ENCODE measurements at regions not wholly inside any gene's neighbourhood (a gene's known extent, or its start where the extent isn't known, plus 50 kb on each side); places are given as distances from the start of the nearest gene placed in this dataset.

DNA sequence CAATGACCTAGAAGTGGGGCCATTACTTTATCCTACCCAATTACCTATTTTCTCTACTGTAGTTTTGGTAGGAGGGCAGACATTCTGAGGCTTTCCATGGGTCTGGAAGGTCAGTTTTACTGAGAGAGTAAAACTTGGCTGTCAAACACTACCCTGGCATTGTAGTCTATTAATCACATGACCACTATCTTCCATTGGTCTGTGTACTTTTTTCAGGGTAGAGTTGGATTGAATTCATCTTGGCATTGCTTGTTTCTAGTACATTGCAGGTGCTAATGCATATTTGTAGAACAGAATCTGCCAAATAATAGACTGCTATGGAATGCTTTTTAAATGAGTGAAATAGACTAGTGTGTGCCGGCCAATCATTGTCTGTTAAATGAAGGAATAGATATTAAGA is 271.9 kb downstream of the STIM2 start:
- no peak overlapping the region for H3K4me3 ChIP-seq (ENCODE audit: low read depth in 2 of 2, low read length in 1 of 2)
- no peak overlapping the region for H3K27ac ChIP-seq (ENCODE audit: low read depth in 2 of 2, low read length in 1 of 2)
- no peaks in the 10 kb centered on the region for H3F3A ChIP-seq (replicated peaks; ENCODE audit: insufficient read depth)
- no peaks in the 10 kb centered on the region for H3K36me3 ChIP-seq (replicated peaks in 1 of 2; ENCODE audit: control insufficient read depth in 1 of 2, insufficient read depth in 2 of 2, low read length in 1 of 2)
- no peak for TF ChIP-seq FOSL2 (IDR thresholded peaks at IDR 0.05; ENCODE audit: borderline replicate concordance, low read depth)
- TF ChIP-seq, protein P1, sequence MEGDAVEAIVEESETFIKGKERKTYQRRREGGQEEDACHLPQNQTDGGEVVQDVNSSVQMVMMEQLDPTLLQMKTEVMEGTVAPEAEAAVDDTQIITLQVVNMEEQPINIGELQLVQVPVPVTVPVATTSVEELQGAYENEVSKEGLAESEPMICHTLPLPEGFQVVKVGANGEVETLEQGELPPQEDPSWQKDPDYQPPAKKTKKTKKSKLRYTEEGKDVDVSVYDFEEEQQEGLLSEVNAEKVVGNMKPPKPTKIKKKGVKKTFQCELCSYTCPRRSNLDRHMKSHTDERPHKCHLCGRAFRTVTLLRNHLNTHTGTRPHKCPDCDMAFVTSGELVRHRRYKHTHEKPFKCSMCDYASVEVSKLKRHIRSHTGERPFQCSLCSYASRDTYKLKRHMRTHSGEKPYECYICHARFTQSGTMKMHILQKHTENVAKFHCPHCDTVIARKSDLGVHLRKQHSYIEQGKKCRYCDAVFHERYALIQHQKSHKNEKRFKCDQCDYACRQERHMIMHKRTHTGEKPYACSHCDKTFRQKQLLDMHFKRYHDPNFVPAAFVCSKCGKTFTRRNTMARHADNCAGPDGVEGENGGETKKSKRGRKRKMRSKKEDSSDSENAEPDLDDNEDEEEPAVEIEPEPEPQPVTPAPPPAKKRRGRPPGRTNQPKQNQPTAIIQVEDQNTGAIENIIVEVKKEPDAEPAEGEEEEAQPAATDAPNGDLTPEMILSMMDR (IDR thresholded peaks at IDR 0.05): no peak
- H3K4me1 ChIP-seq (ENCODE audit: control insufficient read depth in 1 of 2, insufficient read depth in 2 of 2, low read depth in 1 of 2, low read length in 1 of 2): no peaks in the 10 kb centered on the region
- no peaks in the 10 kb centered on the region for H4K20me1 ChIP-seq (ENCODE audit: insufficient read depth)
- WGBS (ENCODE audit: low lambda C conversion rate): 67% methylated on average over 1 of the region's 1 CpG
- ChIA-PET POLR2A (no interaction called here), CTCF (no interaction called here)
- H3K79me2 ChIP-seq (ENCODE audit: insufficient read depth): no peaks in the 10 kb centered on the region
- no peaks in the 10 kb centered on the region; the same call in 1 of the 2 replicates for H3K27me3 ChIP-seq (ENCODE audit: insufficient read depth)
- no peaks in the 10 kb centered on the region for H3K9me3 ChIP-seq
- H3K9me2 ChIP-seq: 0 out of 2 replicates have a peak, but pooled peaks cover 4% of the 10 kb centered on the region
- DNase-seq: no peak
- H3K4me2 ChIP-seq: no peak overlapping the region
- no peak overlapping the region for H3K9ac ChIP-seq
- no peak overlapping the region for H2AFZ ChIP-seq (ENCODE audit: low read depth)

- H3K79me2 ChIP-seq (ENCODE audit: insufficient read depth): no peaks in the 10 kb centered on the region
- CTCF ChIA-PET: no interaction called here
- no peak for TF ChIP-seq USF2 (IDR thresholded peaks at IDR 0.05; ENCODE audit: borderline replicate concordance, low read depth, low read length)
- TF ChIP-seq RCOR1 (IDR thresholded peaks at IDR 0.05; ENCODE audit: low read length): no peak
- TF ChIP-seq, protein P2, sequence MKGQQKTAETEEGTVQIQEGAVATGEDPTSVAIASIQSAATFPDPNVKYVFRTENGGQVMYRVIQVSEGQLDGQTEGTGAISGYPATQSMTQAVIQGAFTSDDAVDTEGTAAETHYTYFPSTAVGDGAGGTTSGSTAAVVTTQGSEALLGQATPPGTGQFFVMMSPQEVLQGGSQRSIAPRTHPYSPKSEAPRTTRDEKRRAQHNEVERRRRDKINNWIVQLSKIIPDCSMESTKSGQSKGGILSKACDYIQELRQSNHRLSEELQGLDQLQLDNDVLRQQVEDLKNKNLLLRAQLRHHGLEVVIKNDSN (IDR thresholded peaks at IDR 0.05; ENCODE audit: borderline replicate concordance, low read depth): no peak
- no peak for TF ChIP-seq FOSL2 (IDR thresholded peaks at IDR 0.05; ENCODE audit: borderline replicate concordance, low read depth)
- TF ChIP-seq TAF1 (IDR thresholded peaks at IDR 0.05; ENCODE audit: borderline replicate concordance, low read depth, low read length): no peak
- TF ChIP-seq, protein P3, sequence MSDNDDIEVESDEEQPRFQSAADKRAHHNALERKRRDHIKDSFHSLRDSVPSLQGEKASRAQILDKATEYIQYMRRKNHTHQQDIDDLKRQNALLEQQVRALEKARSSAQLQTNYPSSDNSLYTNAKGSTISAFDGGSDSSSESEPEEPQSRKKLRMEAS (IDR thresholded peaks at IDR 0.05; ENCODE audit: low read depth): no peak
- no peak for TF ChIP-seq CHD2 (IDR thresholded peaks at IDR 0.05; ENCODE audit: low read length, partially characterized antibody)
- TF ChIP-seq, protein P1 (IDR thresholded peaks at IDR 0.05): no peak
- no peak for TF ChIP-seq TEAD4 (IDR thresholded peaks at IDR 0.05; ENCODE audit: borderline replicate concordance, insufficient read depth)
- TF ChIP-seq SIN3A (IDR thresholded peaks at IDR 0.05; ENCODE audit: borderline replicate concordance, low read depth, low read length): no peak
- TF ChIP-seq, protein P4, sequence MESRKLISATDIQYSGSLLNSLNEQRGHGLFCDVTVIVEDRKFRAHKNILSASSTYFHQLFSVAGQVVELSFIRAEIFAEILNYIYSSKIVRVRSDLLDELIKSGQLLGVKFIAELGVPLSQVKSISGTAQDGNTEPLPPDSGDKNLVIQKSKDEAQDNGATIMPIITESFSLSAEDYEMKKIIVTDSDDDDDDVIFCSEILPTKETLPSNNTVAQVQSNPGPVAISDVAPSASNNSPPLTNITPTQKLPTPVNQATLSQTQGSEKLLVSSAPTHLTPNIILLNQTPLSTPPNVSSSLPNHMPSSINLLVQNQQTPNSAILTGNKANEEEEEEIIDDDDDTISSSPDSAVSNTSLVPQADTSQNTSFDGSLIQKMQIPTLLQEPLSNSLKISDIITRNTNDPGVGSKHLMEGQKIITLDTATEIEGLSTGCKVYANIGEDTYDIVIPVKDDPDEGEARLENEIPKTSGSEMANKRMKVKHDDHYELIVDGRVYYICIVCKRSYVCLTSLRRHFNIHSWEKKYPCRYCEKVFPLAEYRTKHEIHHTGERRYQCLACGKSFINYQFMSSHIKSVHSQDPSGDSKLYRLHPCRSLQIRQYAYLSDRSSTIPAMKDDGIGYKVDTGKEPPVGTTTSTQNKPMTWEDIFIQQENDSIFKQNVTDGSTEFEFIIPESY (IDR thresholded peaks at IDR 0.05; ENCODE audit: borderline replicate concordance, low read depth): no peak
- TF ChIP-seq GATA2 (CRISPR knock-in tag; IDR thresholded peaks at IDR 0.05): no peak
- TF ChIP-seq EZH2phosphoT487 (IDR thresholded peaks at IDR 0.05; ENCODE audit: borderline replicate concordance, low read depth): no peak
- no peak for TF ChIP-seq MEF2A (IDR thresholded peaks at IDR 0.05; ENCODE audit: borderline replicate concordance, low read depth)
- TF ChIP-seq RFX5 (IDR thresholded peaks at IDR 0.05; ENCODE audit: low read length): no peak
- TF ChIP-seq EP300 (IDR thresholded peaks at IDR 0.05; ENCODE audit: borderline replicate concordance in 1 of 2, low read depth in 1 of 2, low read length in 1 of 2): no peak
- TF ChIP-seq RXRA (IDR thresholded peaks at IDR 0.05; ENCODE audit: borderline replicate concordance, low read depth): no peak
- no peak for TF ChIP-seq TCF12 (IDR thresholded peaks at IDR 0.05)
Measured at GRCh38 chr4:27140486-27140885, 279.8 kb downstream of the STIM2 start.

More at GRCh38 chr4:27140486-27140885, 279.8 kb downstream of the STIM2 start:
- H3K4me3 ChIP-seq (ENCODE audit: low read depth in 2 of 2, low read length in 1 of 2): no peak overlapping the region
- no peak overlapping the region for H3K9ac ChIP-seq
- H3K9me2 ChIP-seq: 0 out of 2 replicates have a peak, but pooled peaks cover 4% of the 10 kb centered on the region
- no peak overlapping the region for H3K27ac ChIP-seq (ENCODE audit: low read depth in 2 of 2, low read length in 1 of 2)
- no peak for DNase-seq
- H3K4me1 ChIP-seq (ENCODE audit: control insufficient read depth in 1 of 2, insufficient read depth in 2 of 2, low read depth in 1 of 2, low read length in 1 of 2): no peaks in the 10 kb centered on the region
- H3K27me3 ChIP-seq (ENCODE audit: insufficient read depth): no peaks in the 10 kb centered on the region
- H2AFZ ChIP-seq (ENCODE audit: low read depth): no peak overlapping the region
- H3K36me3 ChIP-seq (replicated peaks in 1 of 2; ENCODE audit: control insufficient read depth in 1 of 2, insufficient read depth in 2 of 2, low read length in 1 of 2): no peaks in the 10 kb centered on the region
- no peaks in the 10 kb centered on the region for H3K9me3 ChIP-seq
- H4K20me1 ChIP-seq (ENCODE audit: insufficient read depth): no peaks in the 10 kb centered on the region
- 0% methylated on average over 4 of the region's 4 CpGs for WGBS (ENCODE audit: low lambda C conversion rate)
- H3K4me2 ChIP-seq: no peak overlapping the region
- POLR2A ChIA-PET: no interaction called here
- H3F3A ChIP-seq (replicated peaks; ENCODE audit: insufficient read depth): no peaks in the 10 kb centered on the region

Data from SK-N-SH (cell line).